ENCODE measurements at regions not wholly inside any gene's neighbourhood (a gene's known extent, or its start where the extent isn't known, plus 50 kb on each side); places are given as distances from the start of the nearest gene placed in this dataset.

- TF ChIP-seq, protein P1, sequence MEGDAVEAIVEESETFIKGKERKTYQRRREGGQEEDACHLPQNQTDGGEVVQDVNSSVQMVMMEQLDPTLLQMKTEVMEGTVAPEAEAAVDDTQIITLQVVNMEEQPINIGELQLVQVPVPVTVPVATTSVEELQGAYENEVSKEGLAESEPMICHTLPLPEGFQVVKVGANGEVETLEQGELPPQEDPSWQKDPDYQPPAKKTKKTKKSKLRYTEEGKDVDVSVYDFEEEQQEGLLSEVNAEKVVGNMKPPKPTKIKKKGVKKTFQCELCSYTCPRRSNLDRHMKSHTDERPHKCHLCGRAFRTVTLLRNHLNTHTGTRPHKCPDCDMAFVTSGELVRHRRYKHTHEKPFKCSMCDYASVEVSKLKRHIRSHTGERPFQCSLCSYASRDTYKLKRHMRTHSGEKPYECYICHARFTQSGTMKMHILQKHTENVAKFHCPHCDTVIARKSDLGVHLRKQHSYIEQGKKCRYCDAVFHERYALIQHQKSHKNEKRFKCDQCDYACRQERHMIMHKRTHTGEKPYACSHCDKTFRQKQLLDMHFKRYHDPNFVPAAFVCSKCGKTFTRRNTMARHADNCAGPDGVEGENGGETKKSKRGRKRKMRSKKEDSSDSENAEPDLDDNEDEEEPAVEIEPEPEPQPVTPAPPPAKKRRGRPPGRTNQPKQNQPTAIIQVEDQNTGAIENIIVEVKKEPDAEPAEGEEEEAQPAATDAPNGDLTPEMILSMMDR (IDR thresholded peaks at IDR 0.05) = no peak
- no peak for TF ChIP-seq POLR2A (IDR thresholded peaks at IDR 0.05)
Measured at GRCh38 chr20:10846766-10847165, 173.0 kb upstream of the JAG1 start.

Data from lower leg skin (tissue), 3 donors.